GM21526 (cell line): ENCODE measurements at regions not wholly inside any gene's neighbourhood (a gene's known extent, or its start where the extent isn't known, plus 50 kb on each side); places are given as distances from the start of the nearest gene placed in this dataset.

ENCODE experiments used
- ATAC-seq: cut with Tn5 transposase; IDR thresholded peaks from one replicate; pipeline ENCODE4 v1.9.1; 2021; ENCODE audit warnings: moderate library complexity; ENCODE audit not compliant: unreplicated experiment, low FRiP score

DNA sequence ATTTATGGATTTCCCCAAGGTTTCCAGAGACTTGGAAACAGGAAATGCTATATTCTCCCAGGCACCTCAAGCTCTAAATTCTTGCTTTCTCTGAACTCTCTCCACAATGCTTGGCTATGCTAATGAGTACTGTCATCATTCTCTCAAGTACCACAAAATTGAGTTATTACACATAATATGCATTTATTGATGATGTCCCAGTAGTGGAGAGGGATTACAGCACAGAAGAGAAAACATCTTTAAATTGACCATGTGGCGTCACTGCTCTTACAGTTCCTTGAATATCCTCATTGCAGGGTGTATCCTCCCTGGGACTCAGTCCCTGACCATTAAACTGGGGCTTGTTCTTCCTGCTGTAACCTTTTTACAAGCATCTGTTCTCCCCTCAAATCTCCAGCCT is 681.1 kb upstream of the FANCL start:
- no peak for ATAC-seq

DNA sequence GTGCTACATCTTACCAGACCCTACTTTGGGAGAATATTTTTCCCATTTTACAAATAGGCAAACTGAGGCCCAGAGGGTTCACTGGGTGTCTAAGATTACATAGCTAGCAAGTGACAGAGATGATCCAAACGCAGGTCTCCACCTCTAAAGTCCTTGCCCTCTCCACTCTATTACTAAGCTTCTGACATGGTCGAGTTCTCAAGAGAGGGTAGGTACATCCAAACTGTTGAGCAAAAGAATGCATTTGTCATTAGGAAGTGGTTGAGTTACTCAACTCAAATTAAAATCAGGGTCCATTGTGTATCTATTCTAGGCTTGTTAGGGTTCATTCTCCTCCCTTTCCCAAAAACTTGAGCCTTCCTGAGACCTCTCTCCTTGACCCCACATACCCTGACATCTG is 680.6 kb upstream of the FANCL start:
- no peak for ATAC-seq

DNA sequence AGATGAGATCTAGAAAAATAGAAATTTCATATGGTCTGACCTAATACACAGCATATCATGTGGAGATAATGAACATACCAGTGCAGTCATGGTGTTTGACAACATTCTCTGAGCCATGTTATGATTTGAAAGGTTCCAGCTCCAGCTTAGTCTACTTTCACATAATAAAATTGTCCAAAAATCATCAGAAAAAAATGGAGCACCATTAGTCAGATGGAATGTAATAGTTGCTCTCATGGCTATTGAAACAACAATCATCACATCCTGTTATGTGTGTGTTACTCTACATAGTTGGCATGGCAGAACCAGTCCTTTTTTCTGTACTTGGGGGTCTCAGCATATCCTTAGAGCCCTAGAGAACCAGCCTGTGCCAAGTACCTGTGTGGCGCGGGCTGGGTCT is 678.9 kb upstream of the FANCL start:
- ATAC-seq, result no peak

DNA sequence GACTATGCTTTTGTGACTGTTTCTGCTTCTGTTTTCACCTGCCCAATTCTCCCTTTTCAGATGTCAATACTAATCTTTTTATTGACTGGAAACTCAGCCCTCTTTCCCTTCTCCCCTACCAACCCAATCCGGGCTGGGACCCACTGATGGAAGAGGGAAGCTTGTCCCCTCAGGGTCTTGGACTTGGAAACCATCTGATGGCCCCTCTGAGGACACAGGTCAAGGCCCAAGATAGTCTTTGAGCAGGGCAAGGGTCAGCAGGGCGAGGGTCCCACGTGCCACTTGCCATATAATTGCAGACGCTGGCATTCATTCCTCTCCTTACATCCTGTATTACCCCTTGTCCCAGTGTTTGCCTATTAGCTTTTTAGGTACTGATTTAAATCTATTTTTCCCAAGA is 678.2 kb upstream of the FANCL start:
- ATAC-seq, result no peak

DNA sequence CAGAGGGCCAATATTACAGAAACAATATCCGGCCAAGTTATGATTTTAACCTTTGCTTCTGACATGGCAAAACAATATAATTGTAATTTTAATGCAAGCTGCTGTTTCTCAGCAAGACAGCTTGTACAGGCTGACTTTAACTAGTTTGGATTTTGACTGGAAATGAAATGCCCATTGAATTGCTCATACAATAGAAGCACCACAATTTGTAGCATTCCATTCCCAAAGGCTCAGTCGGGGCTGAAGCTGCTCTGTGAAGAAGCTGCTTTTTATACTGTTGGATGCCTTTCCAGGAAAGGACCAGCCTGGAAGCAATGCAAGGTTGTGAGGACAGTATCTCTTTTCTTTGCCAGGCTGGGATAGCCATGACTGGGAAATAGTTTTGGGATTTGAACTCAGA is 677.0 kb upstream of the FANCL start:
- no peak for ATAC-seq

DNA sequence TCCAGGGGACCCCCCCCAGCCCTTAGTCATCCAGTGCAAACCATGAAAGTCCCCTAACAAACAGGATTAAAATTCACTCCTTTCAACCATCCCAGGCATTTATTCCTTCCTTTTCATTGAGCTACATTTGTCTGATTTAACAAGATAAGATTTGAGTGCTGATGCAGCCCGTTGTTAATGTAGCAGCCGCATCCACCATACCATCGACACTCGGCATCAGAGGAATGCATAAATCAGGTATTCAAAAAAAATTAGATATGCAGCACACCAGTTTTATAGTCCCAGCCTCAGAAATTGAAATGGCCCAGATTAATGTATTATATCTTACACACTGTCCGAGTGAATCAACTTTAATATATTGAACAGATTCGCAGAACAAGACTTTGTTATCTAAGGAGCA is 676.5 kb upstream of the FANCL start:
- no peak for ATAC-seq

DNA sequence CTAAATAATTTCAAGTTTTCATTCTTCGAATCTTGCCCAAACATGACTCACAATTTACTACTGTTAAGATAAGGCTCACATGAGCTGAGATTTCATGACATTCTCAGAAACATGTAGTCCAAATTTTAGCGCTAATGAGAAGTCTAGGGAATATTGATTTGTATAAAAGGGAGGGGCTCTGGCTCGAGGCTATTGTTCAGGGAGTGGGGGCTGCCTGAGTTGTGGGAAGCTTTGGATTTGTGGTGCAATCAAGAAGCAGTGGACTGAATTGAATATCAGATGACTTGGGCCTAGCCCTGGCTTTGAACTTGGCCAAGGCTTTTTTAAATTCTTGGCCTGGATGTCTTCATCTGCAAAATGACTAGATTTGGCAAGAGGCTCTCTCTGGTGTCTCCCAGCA is 674.9 kb upstream of the FANCL start:
- ATAC-seq, result no peak

DNA sequence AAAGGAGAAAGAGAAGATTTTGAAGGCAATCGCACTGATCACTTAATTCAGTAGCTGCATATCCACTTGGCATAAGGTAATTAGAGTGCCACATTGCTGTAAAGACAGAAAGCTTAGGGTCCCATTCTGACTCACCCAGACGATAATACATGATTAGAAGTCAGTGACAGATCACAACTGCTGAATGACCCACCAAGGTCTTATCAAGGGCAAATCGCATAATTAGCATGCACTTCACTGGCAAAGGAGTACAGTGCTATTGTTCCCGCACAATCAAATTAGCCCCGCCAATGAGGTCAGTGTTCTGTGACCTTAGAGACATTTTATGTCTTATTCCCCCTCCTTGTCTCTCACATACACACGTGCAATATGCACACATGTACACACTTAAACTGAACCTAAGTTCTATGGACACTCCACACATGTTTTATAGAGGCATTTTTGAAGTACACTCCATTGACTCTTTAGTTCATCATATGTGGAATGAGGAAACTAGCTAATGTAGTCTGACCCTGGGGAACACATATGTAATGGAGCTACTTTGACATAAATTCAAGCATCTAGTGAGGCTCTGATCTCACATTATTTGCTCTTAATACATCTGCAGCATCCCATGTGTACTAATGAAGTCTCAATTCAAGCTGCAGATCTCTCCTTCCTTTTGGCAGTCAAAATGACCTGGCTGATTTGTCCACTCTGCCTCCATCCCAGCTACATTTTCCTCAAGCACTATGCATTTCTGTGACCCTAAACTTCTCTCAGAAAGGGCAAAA is 673.8 kb upstream of the FANCL start:
- no peak for ATAC-seq

DNA sequence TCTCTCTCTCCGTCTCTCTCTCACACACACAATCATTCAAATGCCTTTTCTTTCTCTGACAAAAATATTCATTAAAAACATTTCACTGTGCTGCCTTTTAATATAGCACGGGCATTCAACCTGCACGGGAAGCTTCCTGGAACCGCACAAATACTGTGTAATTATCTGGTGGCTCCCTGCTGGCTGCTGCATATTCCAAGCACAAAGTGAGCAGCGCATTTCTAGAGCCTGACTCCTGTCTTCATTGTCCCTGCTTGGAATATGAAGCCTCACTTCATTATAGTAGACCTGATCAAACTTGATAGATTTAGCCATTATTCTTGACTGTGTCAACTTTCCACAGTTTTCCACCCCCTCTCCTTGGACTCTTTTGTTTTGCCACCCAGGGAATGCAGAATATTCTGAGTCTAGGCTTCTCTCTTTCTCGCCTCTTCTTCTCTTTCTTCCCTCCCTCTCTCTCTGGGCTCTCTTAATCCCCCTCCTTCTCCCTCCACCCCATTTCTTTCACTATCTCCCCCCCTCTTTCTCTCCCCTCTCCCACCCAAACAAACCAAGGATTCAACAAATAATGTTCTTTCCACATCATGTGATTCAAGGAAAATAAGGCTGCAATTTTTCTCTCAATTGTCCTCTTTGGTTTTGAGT is 672.1 kb upstream of the FANCL start:
- no peak for ATAC-seq

DNA sequence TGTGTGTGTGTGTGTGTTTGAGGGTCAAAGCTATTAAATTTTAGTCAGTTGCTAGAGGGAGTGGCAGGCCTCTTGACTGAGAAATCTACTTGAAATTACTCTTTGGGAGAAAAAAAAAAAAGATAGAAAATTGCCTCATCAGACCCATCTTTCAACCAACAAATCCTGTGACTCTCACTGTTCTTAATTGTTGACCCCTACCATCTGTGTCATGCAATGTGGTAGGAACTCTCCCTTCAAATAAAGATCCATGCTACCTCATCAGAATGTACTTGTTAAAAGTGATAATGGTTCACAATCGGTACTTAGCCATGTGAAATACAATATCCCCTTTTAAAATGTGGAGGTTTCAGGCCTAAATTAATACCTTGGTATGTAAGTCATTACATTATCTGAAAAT is 670.8 kb upstream of the FANCL start:
- no peak for ATAC-seq

DNA sequence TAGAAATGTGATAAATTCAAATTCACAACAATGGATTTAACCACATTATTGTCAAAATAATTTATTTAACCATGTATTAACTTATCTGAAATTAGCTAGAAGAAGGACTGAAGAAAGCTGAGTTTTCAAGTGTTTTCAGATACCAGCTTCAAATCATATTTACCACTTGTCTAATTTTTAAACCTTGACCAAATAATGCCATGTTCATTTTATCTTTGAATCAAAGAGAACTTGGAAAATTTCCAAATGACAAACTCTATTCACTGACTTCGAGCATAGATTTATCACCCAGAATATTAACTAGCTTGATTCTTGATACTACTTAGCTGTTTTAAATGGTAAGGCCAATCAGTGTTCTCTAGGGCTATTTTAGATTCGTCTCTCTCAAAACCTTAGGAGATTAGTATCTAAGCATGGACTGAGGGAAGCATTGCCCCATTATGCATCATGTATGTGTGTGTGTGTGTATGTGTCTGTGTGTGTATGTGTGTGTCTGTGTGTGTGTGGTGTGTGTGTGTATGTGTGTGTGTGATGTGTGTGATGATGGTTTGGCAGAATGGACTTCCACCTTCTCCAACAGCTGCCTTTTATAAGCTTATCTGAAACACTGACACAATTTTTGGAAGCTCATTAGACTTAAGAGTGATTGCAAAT is 667.5 kb upstream of the FANCL start:
- ATAC-seq, result no peak

DNA sequence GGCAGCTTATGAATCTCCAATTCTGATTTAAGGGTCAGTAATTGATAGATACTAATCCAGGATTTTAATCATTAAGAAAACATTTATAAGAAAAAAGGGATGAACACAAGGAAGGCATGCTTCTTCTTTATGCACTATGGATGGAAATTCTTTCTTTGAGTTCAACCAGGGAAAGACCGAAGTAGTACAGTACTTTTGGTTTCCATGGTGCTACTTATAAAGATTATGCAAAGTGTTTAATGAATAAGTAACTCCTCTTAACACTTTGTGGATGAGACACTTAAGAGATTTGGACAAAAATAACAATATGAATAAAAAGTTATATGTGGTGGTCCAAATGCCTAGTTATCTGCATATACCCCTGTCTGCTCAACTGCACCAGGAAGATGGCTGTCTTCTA is 666.5 kb upstream of the FANCL start:
- ATAC-seq, result no peak

DNA sequence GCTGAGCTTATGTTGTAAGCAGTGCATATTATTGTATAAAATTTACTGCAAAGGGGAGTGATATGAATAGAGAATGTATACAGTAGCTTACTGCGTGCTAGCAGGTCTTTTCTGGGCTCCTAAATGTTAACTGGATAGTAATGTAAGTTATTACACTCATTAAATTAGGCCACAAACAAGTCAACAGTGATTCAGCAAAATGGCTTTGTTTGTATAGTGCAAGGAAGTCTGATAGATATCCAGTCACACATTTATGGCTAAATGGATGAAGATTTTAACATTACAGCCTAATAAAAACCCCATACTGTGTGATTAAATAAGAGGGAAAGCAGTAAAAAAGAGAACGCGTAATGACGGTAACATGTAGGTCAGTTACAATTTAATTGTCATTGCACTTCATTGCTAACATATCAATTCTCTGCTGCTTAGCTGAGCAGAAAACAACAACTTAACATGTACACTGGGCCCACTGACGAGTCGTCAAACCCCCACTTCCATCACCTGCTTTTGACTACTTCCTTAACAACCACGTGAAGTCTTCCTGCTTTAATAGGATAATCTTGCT is 665.0 kb upstream of the FANCL start:
- ATAC-seq, result no peak

DNA sequence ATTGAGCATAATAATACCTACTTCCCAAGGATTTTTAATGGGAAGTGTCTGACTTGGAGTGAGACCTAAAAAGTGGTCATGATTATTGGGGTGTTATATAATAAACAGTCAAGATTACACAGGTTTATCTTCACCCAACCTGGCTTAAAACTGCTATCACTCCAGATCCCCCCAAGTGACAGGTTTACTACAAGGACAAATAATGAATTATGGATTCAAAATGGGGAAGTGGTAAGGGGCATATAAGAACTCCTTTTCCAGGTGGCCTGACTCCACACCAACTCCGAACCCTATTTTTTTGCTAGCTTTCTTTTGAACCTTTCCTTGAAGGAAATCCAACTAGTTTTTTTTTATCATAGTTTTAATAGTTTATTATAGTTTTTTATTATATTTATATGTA is 663.0 kb upstream of the FANCL start:
- ATAC-seq, result no peak

DNA sequence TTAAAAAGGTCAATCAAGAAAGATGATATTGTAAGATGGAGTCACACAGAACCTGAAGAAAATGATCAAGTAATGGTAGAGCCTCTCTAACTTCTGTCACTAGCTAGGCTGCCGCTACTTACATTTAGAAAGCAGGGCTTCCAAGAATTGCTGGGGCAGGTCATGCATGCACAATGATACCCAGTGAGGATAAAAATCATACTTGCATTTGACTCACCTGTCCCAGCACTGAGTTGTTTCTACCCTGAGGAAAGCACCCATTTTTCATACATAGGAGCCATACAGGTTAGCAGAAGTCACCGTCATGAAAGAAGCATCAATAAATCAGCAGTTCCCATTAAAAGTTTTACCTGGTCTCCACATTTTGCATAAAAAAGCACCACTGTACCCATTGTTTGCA is 662.3 kb upstream of the FANCL start:
- ATAC-seq, result no peak

DNA sequence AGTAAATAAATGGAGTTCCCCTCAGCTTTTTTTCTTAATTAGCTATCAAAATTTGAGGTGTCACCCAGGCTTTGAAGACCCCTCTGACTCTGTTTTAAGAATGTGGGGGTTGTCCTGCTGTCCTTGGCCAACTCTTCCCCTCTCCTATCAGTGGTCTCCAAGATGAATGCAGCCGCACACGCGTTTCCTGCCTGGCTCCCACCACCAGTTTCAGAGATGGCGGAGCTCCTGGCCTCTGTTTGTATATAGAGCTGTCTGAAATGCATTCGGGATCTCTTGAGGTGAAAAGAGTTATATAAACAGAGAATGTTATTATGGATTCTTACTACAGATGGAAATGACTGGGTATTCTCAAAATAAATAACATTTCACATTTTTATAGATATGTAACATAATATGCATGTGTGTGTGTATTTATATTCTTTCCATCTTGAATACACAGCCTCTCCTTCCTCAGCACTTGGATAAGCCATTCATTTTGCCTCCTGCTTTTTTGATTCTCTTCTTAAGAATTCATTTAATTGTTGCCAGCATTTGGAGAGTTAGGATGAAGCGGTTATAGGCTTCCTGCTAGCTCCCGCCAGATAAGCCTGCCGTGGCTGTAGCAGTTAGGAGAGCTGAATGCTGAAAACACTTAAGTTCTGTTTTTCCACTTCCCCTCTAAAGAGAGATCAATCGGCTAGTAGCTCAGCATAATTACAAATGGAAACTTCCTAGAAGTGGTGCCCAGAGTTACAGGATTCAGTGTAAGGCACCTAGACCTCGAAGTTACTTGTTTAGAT is 659.3 kb upstream of the FANCL start:
- ATAC-seq, result no peak

DNA sequence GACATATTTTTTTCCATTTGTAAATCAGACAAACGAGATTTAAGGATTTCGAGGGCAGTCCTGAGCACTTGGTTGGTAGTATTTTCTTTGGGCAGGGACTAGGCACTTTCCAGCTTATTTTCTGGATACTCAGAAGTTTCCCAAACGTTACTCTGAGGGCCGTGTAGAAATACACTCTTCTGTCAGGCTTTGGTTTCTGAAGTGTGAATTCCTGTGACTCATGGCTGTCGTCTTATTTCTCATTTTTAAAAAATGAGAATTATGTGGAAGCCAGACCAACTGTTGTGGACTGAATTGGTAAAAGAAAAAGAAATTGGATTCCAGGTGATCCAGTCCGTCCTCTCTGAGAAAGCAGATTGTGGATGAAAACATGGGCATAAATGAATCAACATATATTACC is 658.6 kb upstream of the FANCL start:
- ATAC-seq, result no peak

DNA sequence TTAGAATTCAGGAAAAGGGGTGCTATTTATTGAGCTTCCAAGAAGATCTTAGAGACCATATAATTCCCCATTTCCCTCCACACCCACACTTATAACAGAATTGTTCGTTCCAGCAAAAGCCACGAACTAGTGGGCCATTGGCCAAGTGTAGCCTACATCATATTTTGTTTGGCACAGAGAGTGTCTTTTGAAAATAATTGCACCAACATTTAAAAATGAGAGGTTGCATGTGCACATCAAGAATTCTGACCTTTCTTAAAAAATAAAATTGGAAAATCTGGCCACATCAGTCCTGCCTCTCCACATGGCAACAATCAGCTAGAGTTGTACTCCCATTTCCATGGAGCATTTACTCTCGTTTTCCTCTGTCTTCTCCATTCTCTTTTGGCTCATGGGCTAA is 655.5 kb upstream of the FANCL start:
- ATAC-seq, result no peak

DNA sequence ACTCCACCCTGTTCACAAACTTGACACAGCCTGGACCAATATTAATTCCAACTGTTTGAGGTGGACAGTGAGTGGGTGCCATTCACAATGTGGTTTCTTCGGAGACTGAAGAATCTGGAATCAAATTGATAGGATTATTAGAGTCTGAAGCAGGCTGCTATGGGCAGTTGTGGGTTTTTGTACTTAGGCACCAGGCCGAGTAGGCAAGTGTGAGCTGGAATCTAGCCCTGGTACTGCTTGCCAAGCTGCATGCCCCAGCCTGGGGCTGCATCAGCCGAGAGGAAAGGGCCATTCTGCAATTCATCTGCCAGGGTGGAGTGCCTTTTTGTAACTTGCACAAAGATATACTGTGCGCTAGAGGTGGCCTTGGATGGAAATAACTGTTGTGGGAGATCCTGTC is 654.7 kb upstream of the FANCL start:
- no peak for ATAC-seq

DNA sequence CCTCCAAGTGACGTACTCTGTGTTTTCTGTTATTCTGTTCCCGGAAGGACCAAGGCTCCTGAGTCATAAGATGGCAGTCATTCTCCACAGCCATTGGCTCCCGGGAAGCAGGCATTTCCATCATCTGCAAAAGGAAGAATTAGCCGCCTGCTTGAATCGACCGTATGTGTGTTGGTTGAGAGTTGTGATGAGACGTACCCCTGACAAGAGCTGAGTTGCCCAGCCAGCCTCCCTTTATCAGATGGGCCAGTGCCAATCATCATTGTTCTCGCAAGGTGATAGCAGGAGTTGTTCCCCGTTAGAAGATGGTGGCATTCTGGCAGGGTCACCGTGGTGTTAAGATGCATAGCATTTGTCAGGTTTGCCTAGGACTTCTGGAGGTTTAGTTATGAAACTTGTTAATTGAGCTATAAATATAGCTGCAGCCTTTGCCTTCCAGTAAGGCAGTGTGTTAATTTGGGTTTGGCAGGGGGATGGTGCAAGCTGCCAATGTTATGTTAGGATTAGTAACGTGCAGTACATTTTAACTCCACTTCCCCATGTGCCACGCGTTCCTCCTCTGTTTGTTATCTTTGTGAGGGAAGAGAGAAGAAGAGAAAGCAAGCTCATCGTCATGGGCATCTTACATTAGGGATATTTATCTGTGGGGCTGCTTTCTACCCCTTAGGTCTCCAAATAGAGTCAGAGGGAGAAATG is 652.7 kb upstream of the FANCL start:
- ATAC-seq, result no peak
